CD4-positive, alpha-beta T cell (primary cell): ENCODE measurements at regions not wholly inside any gene's neighbourhood (a gene's known extent, or its start where the extent isn't known, plus 50 kb on each side); places are given as distances from the start of the nearest gene placed in this dataset.

Experiments
- ATAC-seq: fragments of 200-7000 bp; cut with Tn5 transposase; one replicate; pipeline ENCODE4 v1.10.0; 2022; ENCODE audit warnings: mild to moderate bottlenecking; ENCODE audit not compliant: poor library complexity
- CTCF ChIA-PET: fragments of 350-600 bp; sonication (Branson Sonifier 250); formaldehyde crosslinking; loops from one replicate; lab custom pipeline; 2021; ENCODE audit warnings: antibody characterized with exemption, inconsistent platforms; lab: Charles Lee
- POLR2A ChIA-PET: fragments of 350-600 bp; sonication (Branson Sonifier 250); formaldehyde crosslinking; loops from one replicate; lab custom pipeline; 2021; ENCODE audit warnings: antibody characterized with exemption, inconsistent platforms; lab: Charles Lee
- DNase-seq, 14 experiments: peaks; one replicate each; pipeline ENCODE4 v3.0.0-alpha.2; 2013 to 2020; ENCODE audit warnings: mixed read lengths in 2 of 14
- H3K27ac ChIP-seq, 2 donors: one replicate each; pipeline versions ENCODE4 v1.5.1 to v1.7.0; 2013; ENCODE audit warnings: low read length in 2 of 2, low read depth in 1 of 2, mild to moderate bottlenecking in 1 of 2
- H3K27me3 ChIP-seq, 2 experiments: 1 replicate in 1 of 2; 2 replicates in 1 of 2; pipeline versions ENCODE4 v1.6.1 to v1.7.0; 2013; ENCODE audit warnings: low read length in 2 of 2, control low read depth in 1 of 2, mild to moderate bottlenecking in 1 of 2, moderate library complexity in 1 of 2; ENCODE audit not compliant: insufficient read depth in 2 of 2, control insufficient read depth in 1 of 2
- H3K36me3 ChIP-seq: one replicate; pipeline ENCODE4 v1.6.1; 2013; ENCODE audit warnings: low read length, control low read depth; ENCODE audit not compliant: insufficient read depth
- H3K4me1 ChIP-seq: one replicate; pipeline ENCODE4 v1.6.1; 2013; ENCODE audit warnings: low read length, control low read depth; ENCODE audit not compliant: insufficient read depth
- H3K4me3 ChIP-seq: one replicate; pipeline ENCODE4 v1.5.1; 2013; ENCODE audit warnings: mild to moderate bottlenecking, low read length, moderate library complexity
- H3K9me3 ChIP-seq, 2 experiments: 1 replicate in 1 of 2; 2 replicates in 1 of 2; pipeline versions ENCODE4 v1.6.1 to v1.7.0; 2013; ENCODE audit warnings: low read length in 2 of 2, mild to moderate bottlenecking in 2 of 2, control low read depth in 1 of 2, moderate library complexity in 1 of 2; ENCODE audit not compliant: control insufficient read depth in 1 of 2, insufficient read depth in 1 of 2
- H3K27ac Mint-ChIP-seq: one replicate; pipeline ENCODE4 v1.8.0; 2020; ENCODE audit warnings: mixed read lengths
- H3K27me3 Mint-ChIP-seq: one replicate; pipeline ENCODE4 v1.8.0; 2021; ENCODE audit warnings: mixed read lengths
- H3K36me3 Mint-ChIP-seq: one replicate; pipeline ENCODE4 v1.8.0; 2021; ENCODE audit warnings: low read depth, mixed read lengths
- H3K4me1 Mint-ChIP-seq: one replicate; pipeline ENCODE4 v1.8.0; 2021; ENCODE audit warnings: low read depth, mixed read lengths
- H3K4me3 Mint-ChIP-seq: one replicate; pipeline ENCODE4 v1.8.0; 2020; ENCODE audit warnings: mild to moderate bottlenecking, mixed read lengths
- H3K9me3 Mint-ChIP-seq: one replicate; pipeline ENCODE4 v1.8.0; 2020; ENCODE audit warnings: mixed read lengths
- intact Hi-C, 2 experiments: fragments of 100-400 bp; cut with DNase I in 1 of 2; cut with micrococcal nuclease in 1 of 2; formaldehyde crosslinking; loops; one replicate each; pipeline versions ENCODE4 v1.15.1 to v1.9.0; 2023 to 2025; cut with DNase I, micrococcal nuclease
- TF ChIP-seq, protein P1 (sequence below): fragments of 200-600 bp; IDR thresholded peaks from one replicate; pipeline ENCODE4 v1.8.0; 2022; ENCODE audit warnings: antibody characterized with exemption, mild to moderate bottlenecking

DNA sequence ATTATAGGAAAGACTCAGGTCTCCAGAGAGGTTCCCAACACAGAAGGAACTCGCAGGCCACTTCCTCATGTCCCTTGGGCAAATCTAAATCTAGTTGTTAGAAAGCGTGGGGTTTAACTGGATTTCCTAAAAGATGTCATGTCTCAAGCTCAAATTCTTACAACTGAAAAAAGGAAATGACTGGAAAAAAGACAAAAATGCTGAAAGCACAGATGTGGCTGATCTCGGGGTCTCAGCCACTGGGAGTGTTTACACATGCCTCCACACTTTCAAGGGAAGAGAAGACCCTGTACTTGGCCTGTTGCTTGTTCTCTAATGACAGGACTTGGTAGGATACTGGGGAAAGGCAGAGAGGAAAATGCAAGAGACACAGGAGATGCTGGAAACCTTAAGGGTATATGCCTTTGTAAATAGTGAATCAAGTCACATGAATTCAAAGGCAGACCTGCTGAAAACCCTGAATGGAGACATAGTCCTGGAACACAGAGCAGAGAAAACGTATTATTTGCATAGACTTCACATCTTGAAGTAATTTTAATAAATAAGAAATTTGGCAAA lies 160.9 kb upstream of the MEIS1 start:
- Histone ChIP-seq H3K4me3 (no peak overlapping the region), H3K9me3 (no peaks in the 10 kb centered on the region), H3K36me3 (no peaks in the 10 kb centered on the region), H3K27ac (no peak overlapping the region), H3K27me3 (no peaks in the 10 kb centered on the region), H3K4me1 (no peaks in the 10 kb centered on the region)
- Mint-ChIP-seq H3K27ac (no peak overlapping the region), H3K4me1 (no peaks in the 10 kb centered on the region), H3K9me3 (no peaks in the 10 kb centered on the region), H3K36me3 (no peaks in the 10 kb centered on the region), H3K4me3 (no peak overlapping the region), H3K27me3 (no peaks in the 10 kb centered on the region)
- ATAC-seq (no peak), DNase-seq (no peak)
- ChIA-PET POLR2A (no interaction called here), CTCF (no interaction called here)
- intact Hi-C loops, result no loop called here
- TF ChIP-seq, protein P1, sequence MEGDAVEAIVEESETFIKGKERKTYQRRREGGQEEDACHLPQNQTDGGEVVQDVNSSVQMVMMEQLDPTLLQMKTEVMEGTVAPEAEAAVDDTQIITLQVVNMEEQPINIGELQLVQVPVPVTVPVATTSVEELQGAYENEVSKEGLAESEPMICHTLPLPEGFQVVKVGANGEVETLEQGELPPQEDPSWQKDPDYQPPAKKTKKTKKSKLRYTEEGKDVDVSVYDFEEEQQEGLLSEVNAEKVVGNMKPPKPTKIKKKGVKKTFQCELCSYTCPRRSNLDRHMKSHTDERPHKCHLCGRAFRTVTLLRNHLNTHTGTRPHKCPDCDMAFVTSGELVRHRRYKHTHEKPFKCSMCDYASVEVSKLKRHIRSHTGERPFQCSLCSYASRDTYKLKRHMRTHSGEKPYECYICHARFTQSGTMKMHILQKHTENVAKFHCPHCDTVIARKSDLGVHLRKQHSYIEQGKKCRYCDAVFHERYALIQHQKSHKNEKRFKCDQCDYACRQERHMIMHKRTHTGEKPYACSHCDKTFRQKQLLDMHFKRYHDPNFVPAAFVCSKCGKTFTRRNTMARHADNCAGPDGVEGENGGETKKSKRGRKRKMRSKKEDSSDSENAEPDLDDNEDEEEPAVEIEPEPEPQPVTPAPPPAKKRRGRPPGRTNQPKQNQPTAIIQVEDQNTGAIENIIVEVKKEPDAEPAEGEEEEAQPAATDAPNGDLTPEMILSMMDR, result no peak

GRCh38 chr2:66272751-66273150 lies 162.2 kb upstream of the MEIS1 start:
- no peaks in the 10 kb centered on the region for H3K27me3 Mint-ChIP-seq
- Histone ChIP-seq H3K27me3 (no peaks in the 10 kb centered on the region), H3K9me3 (no peaks in the 10 kb centered on the region), H3K4me1 (no peaks in the 10 kb centered on the region), H3K4me3 (no peak overlapping the region), H3K27ac (no peak overlapping the region), H3K36me3 (no peaks in the 10 kb centered on the region)
- H3K36me3 Mint-ChIP-seq, result no peaks in the 10 kb centered on the region
- DNase-seq, result no peak
- H3K4me3 Mint-ChIP-seq, result no peak overlapping the region
- no peak for ATAC-seq
- no peaks in the 10 kb centered on the region for H3K4me1 Mint-ChIP-seq
- ChIA-PET POLR2A (no interaction called here), CTCF (no interaction called here)
- H3K27ac Mint-ChIP-seq, result no peak overlapping the region
- TF ChIP-seq, protein P1, result no peak
- no peaks in the 10 kb centered on the region for H3K9me3 Mint-ChIP-seq
- intact Hi-C loops, result no loop called here

- intact Hi-C loops, result no loop called here
- no peaks in the 10 kb centered on the region for H3K36me3 ChIP-seq
Measured at GRCh38 chr2:66271777-66272176, 163.1 kb upstream of the MEIS1 start.

More at GRCh38 chr2:66271777-66272176, 163.1 kb upstream of the MEIS1 start:
- DNase-seq (no peak), ATAC-seq (no peak)
- H3K27me3 Mint-ChIP-seq, result no peaks in the 10 kb centered on the region
- no peaks in the 10 kb centered on the region for H3K4me1 ChIP-seq
- H3K27ac Mint-ChIP-seq, result no peak overlapping the region
- H3K4me1 Mint-ChIP-seq, result no peaks in the 10 kb centered on the region
- TF ChIP-seq, protein P1, result no peak
- no peaks in the 10 kb centered on the region for H3K27me3 ChIP-seq
- no peak overlapping the region for H3K4me3 Mint-ChIP-seq
- no peaks in the 10 kb centered on the region for H3K36me3 Mint-ChIP-seq
- H3K4me3 ChIP-seq, result no peak overlapping the region
- no peaks in the 10 kb centered on the region for H3K9me3 ChIP-seq
- ChIA-PET CTCF (no interaction called here), POLR2A (no interaction called here)
- H3K9me3 Mint-ChIP-seq, result no peaks in the 10 kb centered on the region
- no peak overlapping the region for H3K27ac ChIP-seq
